IMR-90 (cell line): ENCODE measurements at regions not wholly inside any gene's neighbourhood (a gene's known extent, or its start where the extent isn't known, plus 50 kb on each side); places are given as distances from the start of the nearest gene placed in this dataset.

Source experiments
- ATAC-seq: fragments of 200-7000 bp; cut with Tn5 transposase; 2 replicates; pipeline ENCODE4 v1.9.1; 2020; ENCODE audit warnings: low read depth, mild to moderate bottlenecking, moderate library complexity
- BruUV-seq: library from RNA; stranded (reverse); fragments of 400-500 nt; replicated peaks from 2 replicates; lab custom pipeline; 2021; lab: Mats Ljungman, UMichigan
- CTCF ChIA-PET: fragments of 300-600 bp; formaldehyde crosslinking; extraction: SDS; loops from one replicate; lab custom pipeline; 2021; ENCODE audit warnings: antibody characterized with exemption; lab: Yijun Ruan, JAX
- POLR2A ChIA-PET: fragments of 300-600 bp; sonication (Branson Sonifier 250); formaldehyde crosslinking; loops from one replicate; lab custom pipeline; 2022; ENCODE audit warnings: antibody characterized with exemption; ENCODE audit not compliant: unreplicated experiment; lab: Charles Lee
- DNase-seq: peaks from one replicate; pipeline ENCODE4 v3.0.0; 2013
- H2AFZ ChIP-seq: replicated peaks from 2 replicates; pipeline ENCODE3; 2013; ENCODE audit warnings: low read length, mild to moderate bottlenecking; ENCODE audit not compliant: poor library complexity
- H2AK5ac ChIP-seq: 2 replicates; pipeline ENCODE4 v1.6.1; 2013; ENCODE audit warnings: low read depth, low read length, inconsistent platforms
- H2AK9ac ChIP-seq: replicated peaks from 2 replicates; pipeline ENCODE3; 2013; ENCODE audit warnings: mild to moderate bottlenecking, low read depth, low read length, moderate library complexity; ENCODE audit not compliant: poor library complexity
- H2BK120ac ChIP-seq: 2 replicates; pipeline ENCODE4 v1.6.1; 2013; ENCODE audit warnings: low read depth, low read length, inconsistent platforms
- H2BK15ac ChIP-seq: 3 replicates; pipeline ENCODE4 v1.6.1; 2013; ENCODE audit warnings: low read depth, low read length, inconsistent platforms
- H2BK20ac ChIP-seq: 2 replicates; pipeline ENCODE4 v1.6.1; 2013; ENCODE audit warnings: low read depth, mild to moderate bottlenecking, inconsistent platforms, low read length, moderate library complexity
- H2BK5ac ChIP-seq: 2 replicates; pipeline ENCODE4 v1.6.1; 2013; ENCODE audit warnings: mild to moderate bottlenecking, low read depth, low read length, inconsistent platforms; ENCODE audit not compliant: poor library complexity, severe bottlenecking
- H3K14ac ChIP-seq: replicated peaks from 2 replicates; pipeline ENCODE4 v1.6.1; 2013; ENCODE audit warnings: low read depth, low read length, inconsistent platforms
- H3K18ac ChIP-seq: 2 replicates; pipeline ENCODE4 v1.6.1; 2013; ENCODE audit warnings: low read depth, low read length, control low read depth
- H3K23ac ChIP-seq: 2 replicates; pipeline ENCODE4 v1.6.1; 2013; ENCODE audit warnings: low read depth, low read length, inconsistent platforms
- H3K27ac ChIP-seq: 2 replicates; pipeline ENCODE4 v1.5.1; 2013; ENCODE audit warnings: mild to moderate bottlenecking, control low read depth, low read length; ENCODE audit not compliant: insufficient read depth
- H3K27me3 ChIP-seq: 2 replicates; pipeline ENCODE4 v1.6.1; 2013; ENCODE audit warnings: low read length; ENCODE audit not compliant: control insufficient read depth, insufficient read depth
- H3K36me3 ChIP-seq: 2 replicates; pipeline ENCODE4 v1.6.1; 2013; ENCODE audit warnings: low read length, mixed read lengths; ENCODE audit not compliant: control insufficient read depth, insufficient read depth
- H3K4ac ChIP-seq: 2 replicates; pipeline ENCODE4 v1.6.1; 2013; ENCODE audit warnings: low read depth, low read length, inconsistent platforms
- H3K4me1 ChIP-seq: 2 replicates; pipeline ENCODE4 v1.6.1; 2013; ENCODE audit warnings: low read length, mixed read lengths; ENCODE audit not compliant: control insufficient read depth, insufficient read depth
- H3K4me2 ChIP-seq: 2 replicates; pipeline ENCODE4 v1.6.1; 2013; ENCODE audit warnings: low read depth, mild to moderate bottlenecking, control low read depth, low read length, moderate library complexity
- H3K4me3 ChIP-seq: 2 replicates; pipeline ENCODE4 v1.5.1; 2013; ENCODE audit warnings: low read depth, mild to moderate bottlenecking, control low read depth, low read length, moderate library complexity; ENCODE audit not compliant: insufficient read depth
- H3K56ac ChIP-seq: 2 replicates; pipeline ENCODE4 v1.6.1; 2013; ENCODE audit warnings: low read length, inconsistent platforms; ENCODE audit not compliant: insufficient read depth; ENCODE audit errors: extremely low read depth
- H3K79me1 ChIP-seq, 2 experiments: 2 replicates each; pipeline ENCODE4 v1.6.1; 2013; ENCODE audit warnings: low read length in 2 of 2, inconsistent platforms in 1 of 2, low read depth in 1 of 2
- H3K9ac ChIP-seq: 2 replicates; pipeline ENCODE4 v1.6.1; 2013; ENCODE audit warnings: low read depth, low read length, control low read depth
- H3K9me1 ChIP-seq: 2 replicates; pipeline ENCODE4 v1.6.1; 2013; ENCODE audit warnings: low read length, inconsistent platforms; ENCODE audit not compliant: insufficient read depth
- H3K9me3 ChIP-seq: 2 replicates; pipeline ENCODE4 v1.6.1; 2013; ENCODE audit warnings: low read length; ENCODE audit not compliant: control insufficient read depth, insufficient read depth
- H4K20me1 ChIP-seq: 2 replicates; pipeline ENCODE4 v1.6.1; 2013; ENCODE audit warnings: low read length, inconsistent platforms; ENCODE audit not compliant: insufficient read depth
- H4K5ac ChIP-seq: 2 replicates; pipeline ENCODE4 v1.6.1; 2013; ENCODE audit warnings: mild to moderate bottlenecking, low read depth, low read length, control low read depth
- H4K8ac ChIP-seq, 2 experiments: 2 replicates each; pipeline ENCODE4 v1.6.1; 2013; ENCODE audit warnings: low read depth in 2 of 2, low read length in 2 of 2, control low read depth in 1 of 2, inconsistent platforms in 1 of 2
- H4K91ac ChIP-seq: 2 replicates; pipeline ENCODE4 v1.6.1; 2013; ENCODE audit warnings: low read depth, low read length, inconsistent platforms; ENCODE audit not compliant: insufficient read depth
- BHLHE40 ChIP-seq: fragments of 150-350 bp; IDR thresholded peaks from 2 replicates; pipeline ENCODE4 v1.6.1; 2016; ENCODE audit warnings: mild to moderate bottlenecking, low read depth, low read length
- CTCF ChIP-seq: conservative IDR thresholded peaks from 2 replicates; pipeline ENCODE4 v1.5.1; 2012; ENCODE audit warnings: mild to moderate bottlenecking, low read depth, low read length, improper control_type of control experiment
- WGBS, 2 experiments: methylation state at CpG; one replicate each; pipeline versions ENCODE4 v1.1.5 to v1.1.7; 2013; ENCODE audit warnings: missing lambda C conversion rate in 2 of 2; ENCODE audit not compliant: insufficient read length in 1 of 2; ENCODE audit errors: extremely low coverage in 2 of 2; 5-methylcytosine and 5-hydroxymethylcytosine counted together
- dilution Hi-C: fragments of 300-500 bp; cut with HindIII; formaldehyde crosslinking; loops from one replicate; pipeline ENCODE4 v1.14.3; 2018; ENCODE audit warnings: low sequenced_read_pairs; ENCODE audit not compliant: unreplicated experiment
- in situ Hi-C: fragments of 300-500 bp; cut with MboI; formaldehyde crosslinking; loops from 3 replicates; pipeline ENCODE4 v1.14.3; 2019; ENCODE audit warnings: low sequenced_read_pairs, inconsistent platforms, mixed read lengths
- intact Hi-C: fragments of 100-400 bp; cut with micrococcal nuclease; formaldehyde crosslinking; loops from 2 replicates; pipeline ENCODE4 v1.10.0; 2022

- WGBS, 2 experiments, result no CpG with 5 or more reads among the region's 2 CpGs
- Histone ChIP-seq H2AK9ac (no peak overlapping the region), H3K4ac (no peak overlapping the region), H3K4me1 (peaks cover 15% of the 10 kb centered on the region), H4K91ac (no peak overlapping the region), H3K36me3 (no peaks in the 10 kb centered on the region), H2AFZ (no peak overlapping the region), H3K9me3 (no peaks in the 10 kb centered on the region), H3K56ac (no peak overlapping the region), H3K18ac (no peak overlapping the region), H3K9ac (no peak overlapping the region), H2BK15ac (peak overlapping the region; percentile 25; the same call in 1 of the 3 replicates), H2BK5ac (no peak overlapping the region), H3K9me1 (peaks cover 7% of the 10 kb centered on the region; the same call in 1 of the 2 replicates), H2BK120ac (no peak overlapping the region), H4K5ac (no peak overlapping the region), H3K27me3 (no peaks in the 10 kb centered on the region), H4K8ac (no peak overlapping the region), H2BK20ac (no peak overlapping the region), H3K27ac (no peak overlapping the region), H4K20me1 (no peaks in the 10 kb centered on the region), H2AK5ac (no peak overlapping the region), H3K14ac (no peak overlapping the region), H3K4me2 (no peak overlapping the region), H3K23ac (no peak overlapping the region), H3K4me3 (no peak overlapping the region), H3K79me1 (no peaks in the 10 kb centered on the region)
- TF ChIP-seq CTCF (no peak), BHLHE40 (no peak)
- intact Hi-C loops (no loop called here), in situ Hi-C loops (no loop called here), dilution Hi-C loops (no loop called here)
- CTCF ChIA-PET, result interaction anchor here (0.7 kb wide), 1 partner anchor 55 kb away, joined by 3 read pairs; no protein-coding TSS in a partner anchor
- no TSS peak for BruUV-seq
- DNase-seq, result no peak
- POLR2A ChIA-PET, result interaction anchor here (1.0 kb wide), 1 partner anchor 27 kb away, joined by 3 read pairs; no protein-coding TSS in a partner anchor
- ATAC-seq, result no peak
Measured at GRCh38 chr17:69735285-69735684, 320.8 kb downstream of the MAP2K6 start.
